Panc1 (cell line): ENCODE measurements at regions not wholly inside any gene's neighbourhood (a gene's known extent, or its start where the extent isn't known, plus 50 kb on each side); places are given as distances from the start of the nearest gene placed in this dataset.

ENCODE experiments used
- ATAC-seq: fragments of 200-7000 bp; cut with Tn5 transposase; 2 replicates; pipeline ENCODE4 v1.9.1; 2020; ENCODE audit warnings: mild to moderate bottlenecking, moderate library complexity
- BruUV-seq: library from RNA; stranded (reverse); fragments of 400-500 nt; replicated peaks from 2 replicates; lab custom pipeline; 2021; lab: Mats Ljungman, UMichigan
- CTCF ChIA-PET: fragments of 300-600 bp; sonication (Branson Sonifier 250); formaldehyde crosslinking; loops from one replicate; lab custom pipeline; 2022; ENCODE audit warnings: antibody characterized with exemption; lab: Charles Lee
- POLR2A ChIA-PET: fragments of 300-600 bp; sonication (Branson Sonifier 250); formaldehyde crosslinking; loops from one replicate; lab custom pipeline; 2022; ENCODE audit warnings: antibody characterized with exemption; lab: Charles Lee
- DNase-seq: peaks from one replicate; pipeline ENCODE4 v3.0.0-alpha.2; 2010; ENCODE audit warnings: low read depth, low spot score
- H3K27ac ChIP-seq: 2 replicates; pipeline ENCODE4 v1.5.1; 2011; ENCODE audit warnings: mild to moderate bottlenecking, low read length, inconsistent platforms
- H3K27me3 ChIP-seq: fragments of 200-500 bp; sonication (Bioruptor generic); 2 replicates; pipeline ENCODE4 v1.6.0; 2014; ENCODE audit warnings: low read length, inconsistent platforms; ENCODE audit not compliant: control insufficient read depth, insufficient read depth
- H3K36me3 ChIP-seq: fragments of 200-500 bp; sonication (Bioruptor generic); 2 replicates; pipeline ENCODE4 v1.5.1; 2014; ENCODE audit warnings: inconsistent platforms, mild to moderate bottlenecking, low read length, moderate library complexity; ENCODE audit not compliant: control insufficient read depth, insufficient read depth
- H3K4me1 ChIP-seq: 2 replicates; pipeline ENCODE4 v1.5.1; 2011; ENCODE audit warnings: inconsistent platforms, mild to moderate bottlenecking, low read length, moderate library complexity; ENCODE audit not compliant: control insufficient read depth, insufficient read depth
- H3K4me3 ChIP-seq, 2 experiments: 2 replicates each; pipeline ENCODE4 v1.5.1; 2011 to 2012; ENCODE audit warnings: low read depth in 2 of 2, low read length in 2 of 2, mild to moderate bottlenecking in 2 of 2, inconsistent platforms in 1 of 2, moderate library complexity in 1 of 2
- H3K9me3 ChIP-seq: fragments of 200-500 bp; sonication (Bioruptor generic); 2 replicates; pipeline ENCODE4 v1.5.1; 2014; ENCODE audit warnings: low read depth, mild to moderate bottlenecking, inconsistent platforms, low read length, moderate library complexity; ENCODE audit not compliant: control insufficient read depth, insufficient read depth
- POLR2AphosphoS5 ChIP-seq: IDR thresholded peaks from 2 replicates; pipeline ENCODE4 v1.6.1; 2012; ENCODE audit warnings: mild to moderate bottlenecking, low read depth, low read length, moderate library complexity
- SIN3A ChIP-seq: IDR thresholded peaks from 2 replicates; pipeline ENCODE4 v1.6.1; 2012; ENCODE audit warnings: low read depth, mild to moderate bottlenecking, low read length, moderate library complexity, borderline replicate concordance; ENCODE audit not compliant: insufficient read depth
- TCF7L2 ChIP-seq: IDR thresholded peaks from 2 replicates; pipeline ENCODE4 v1.6.1; 2011; ENCODE audit warnings: mild to moderate bottlenecking, low read depth, low read length, inconsistent platforms
- in situ Hi-C: cut with HindIII; loops from 2 replicates; pipeline ENCODE4 v1.10.0; 2016; ENCODE audit warnings: low sequenced_read_pairs, low pct_unique_long_range_greater_than_20kb
- intact Hi-C: fragments of 100-400 bp; cut with micrococcal nuclease; formaldehyde crosslinking; loops from one replicate; pipeline ENCODE4 v1.10.0; 2022; ENCODE audit not compliant: unreplicated experiment
- TF ChIP-seq, protein P1 (sequence below): fragments of 450-650 bp; IDR thresholded peaks from 2 replicates; pipeline ENCODE4 v1.5.1; 2017; ENCODE audit warnings: mild to moderate bottlenecking
- TF ChIP-seq, protein P2 (sequence below), 2 experiments: IDR thresholded peaks; 2 replicates each; pipeline ENCODE4 v1.6.1; 2011 to 2012; ENCODE audit warnings: low read depth in 2 of 2, control low read depth in 1 of 2, low read length in 1 of 2, mild to moderate bottlenecking in 1 of 2, moderate library complexity in 1 of 2; ENCODE audit not compliant: insufficient read depth in 1 of 2

DNA sequence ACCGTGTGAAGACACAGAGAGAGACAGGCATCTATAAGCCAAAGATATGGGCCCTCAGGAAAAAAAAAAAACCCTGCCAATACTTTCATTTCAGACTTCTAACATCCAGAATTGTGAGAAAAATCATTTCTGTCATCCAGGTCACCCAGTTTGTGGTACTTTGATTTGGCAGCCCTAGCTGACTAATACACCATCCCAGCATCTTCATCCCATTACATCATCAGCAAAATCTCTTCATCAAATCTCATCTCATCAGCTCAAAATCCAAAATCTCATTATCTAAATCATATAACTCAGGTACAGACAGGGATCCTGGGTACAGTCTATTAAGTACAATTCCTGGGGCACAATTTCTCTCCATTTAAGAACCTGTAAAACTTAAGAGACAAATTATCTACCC lies 51.9 kb upstream of the GJA8 start:
- H3K4me3 ChIP-seq, result no peak overlapping the region
- intact Hi-C loops, result no loop called here
- ATAC-seq, result no peak
- no peaks in the 10 kb centered on the region for H3K36me3 ChIP-seq
- in situ Hi-C loops, result no loop called here
- H3K9me3 ChIP-seq, result no peaks in the 10 kb centered on the region
- no TSS peak for BruUV-seq
- no peaks in the 10 kb centered on the region for H3K4me1 ChIP-seq
- CTCF ChIA-PET, result no interaction called here
- no peaks in the 10 kb centered on the region for H3K27me3 ChIP-seq
- POLR2A ChIA-PET, result no interaction called here
- no peak overlapping the region for H3K27ac ChIP-seq
- no peak for DNase-seq
- TF ChIP-seq POLR2AphosphoS5, result no peak
- TF ChIP-seq, protein P1, sequence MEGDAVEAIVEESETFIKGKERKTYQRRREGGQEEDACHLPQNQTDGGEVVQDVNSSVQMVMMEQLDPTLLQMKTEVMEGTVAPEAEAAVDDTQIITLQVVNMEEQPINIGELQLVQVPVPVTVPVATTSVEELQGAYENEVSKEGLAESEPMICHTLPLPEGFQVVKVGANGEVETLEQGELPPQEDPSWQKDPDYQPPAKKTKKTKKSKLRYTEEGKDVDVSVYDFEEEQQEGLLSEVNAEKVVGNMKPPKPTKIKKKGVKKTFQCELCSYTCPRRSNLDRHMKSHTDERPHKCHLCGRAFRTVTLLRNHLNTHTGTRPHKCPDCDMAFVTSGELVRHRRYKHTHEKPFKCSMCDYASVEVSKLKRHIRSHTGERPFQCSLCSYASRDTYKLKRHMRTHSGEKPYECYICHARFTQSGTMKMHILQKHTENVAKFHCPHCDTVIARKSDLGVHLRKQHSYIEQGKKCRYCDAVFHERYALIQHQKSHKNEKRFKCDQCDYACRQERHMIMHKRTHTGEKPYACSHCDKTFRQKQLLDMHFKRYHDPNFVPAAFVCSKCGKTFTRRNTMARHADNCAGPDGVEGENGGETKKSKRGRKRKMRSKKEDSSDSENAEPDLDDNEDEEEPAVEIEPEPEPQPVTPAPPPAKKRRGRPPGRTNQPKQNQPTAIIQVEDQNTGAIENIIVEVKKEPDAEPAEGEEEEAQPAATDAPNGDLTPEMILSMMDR, result no peak
- TF ChIP-seq TCF7L2, result no peak
- TF ChIP-seq SIN3A, result no peak
- TF ChIP-seq, protein P2, sequence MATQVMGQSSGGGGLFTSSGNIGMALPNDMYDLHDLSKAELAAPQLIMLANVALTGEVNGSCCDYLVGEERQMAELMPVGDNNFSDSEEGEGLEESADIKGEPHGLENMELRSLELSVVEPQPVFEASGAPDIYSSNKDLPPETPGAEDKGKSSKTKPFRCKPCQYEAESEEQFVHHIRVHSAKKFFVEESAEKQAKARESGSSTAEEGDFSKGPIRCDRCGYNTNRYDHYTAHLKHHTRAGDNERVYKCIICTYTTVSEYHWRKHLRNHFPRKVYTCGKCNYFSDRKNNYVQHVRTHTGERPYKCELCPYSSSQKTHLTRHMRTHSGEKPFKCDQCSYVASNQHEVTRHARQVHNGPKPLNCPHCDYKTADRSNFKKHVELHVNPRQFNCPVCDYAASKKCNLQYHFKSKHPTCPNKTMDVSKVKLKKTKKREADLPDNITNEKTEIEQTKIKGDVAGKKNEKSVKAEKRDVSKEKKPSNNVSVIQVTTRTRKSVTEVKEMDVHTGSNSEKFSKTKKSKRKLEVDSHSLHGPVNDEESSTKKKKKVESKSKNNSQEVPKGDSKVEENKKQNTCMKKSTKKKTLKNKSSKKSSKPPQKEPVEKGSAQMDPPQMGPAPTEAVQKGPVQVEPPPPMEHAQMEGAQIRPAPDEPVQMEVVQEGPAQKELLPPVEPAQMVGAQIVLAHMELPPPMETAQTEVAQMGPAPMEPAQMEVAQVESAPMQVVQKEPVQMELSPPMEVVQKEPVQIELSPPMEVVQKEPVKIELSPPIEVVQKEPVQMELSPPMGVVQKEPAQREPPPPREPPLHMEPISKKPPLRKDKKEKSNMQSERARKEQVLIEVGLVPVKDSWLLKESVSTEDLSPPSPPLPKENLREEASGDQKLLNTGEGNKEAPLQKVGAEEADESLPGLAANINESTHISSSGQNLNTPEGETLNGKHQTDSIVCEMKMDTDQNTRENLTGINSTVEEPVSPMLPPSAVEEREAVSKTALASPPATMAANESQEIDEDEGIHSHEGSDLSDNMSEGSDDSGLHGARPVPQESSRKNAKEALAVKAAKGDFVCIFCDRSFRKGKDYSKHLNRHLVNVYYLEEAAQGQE (IDR thresholded peaks at IDR 0.05; ENCODE audit: insufficient read depth in 1 of 2, low read depth in 2 of 2, low read length in 1 of 2), result no peak

- ChIA-PET POLR2A (no interaction called here), CTCF (no interaction called here)
- H3K27ac ChIP-seq, result no peak overlapping the region
- no peaks in the 10 kb centered on the region for H3K9me3 ChIP-seq
- no peaks in the 10 kb centered on the region for H3K4me1 ChIP-seq
- H3K4me3 ChIP-seq, result no peak overlapping the region
- in situ Hi-C loops (no loop called here), intact Hi-C loops (no loop called here)
- DNase-seq (peak; percentile 10), ATAC-seq (no peak)
- no peaks in the 10 kb centered on the region for H3K36me3 ChIP-seq
- no peaks in the 10 kb centered on the region for H3K27me3 ChIP-seq
- no TSS peak for BruUV-seq
- TF ChIP-seq SIN3A (no peak), TCF7L2 (no peak), POLR2AphosphoS5 (no peak)
- TF ChIP-seq, protein P1, result no peak
- TF ChIP-seq, protein P2 (IDR thresholded peaks at IDR 0.05; ENCODE audit: insufficient read depth in 1 of 2, low read depth in 2 of 2, low read length in 1 of 2), result no peak
These were observed 51.4 kb upstream of the GJA8 start for GRCh38 chr1:147851149-147851548.
